ENCODE measurements at regions not wholly inside any gene's neighbourhood (a gene's known extent, or its start where the extent isn't known, plus 50 kb on each side); places are given as distances from the start of the nearest gene placed in this dataset.

- CTCF ChIA-PET: no interaction called here
- POLR2A ChIA-PET (ENCODE audit: unreplicated experiment): no interaction called here
- H3K9me3 ChIP-seq (ENCODE audit: insufficient read depth, low read depth): no peaks in the 10 kb centered on the region
- H3F3A ChIP-seq (ENCODE audit: insufficient read depth, low read depth): no peaks in the 10 kb centered on the region
- H3K4me3 ChIP-seq: no peak overlapping the region
- no peaks in the 10 kb centered on the region for H3K36me3 ChIP-seq (ENCODE audit: low read depth)
- H4K20me1 ChIP-seq (ENCODE audit: insufficient read depth): no peaks in the 10 kb centered on the region
- H3K79me2 ChIP-seq (ENCODE audit: low read depth): no peaks in the 10 kb centered on the region
- intact Hi-C loops (cut with micrococcal nuclease; ENCODE audit: unreplicated experiment): no loop called here
- H3K9me2 ChIP-seq (ENCODE audit: insufficient read depth): no peaks in the 10 kb centered on the region
- H3K27me3 ChIP-seq (ENCODE audit: insufficient read depth, low read depth): peaks cover 82% of the 10 kb centered on the region
- no peak overlapping the region for H3K27ac ChIP-seq
- no peak overlapping the region for H3K4me2 ChIP-seq
- TF ChIP-seq EZH2 (IDR thresholded peaks at IDR 0.05; ENCODE audit: low read depth) (no peak), CTCF (conservative IDR thresholded peaks at IDR 0.05) (no peak)
- H3K4me1 ChIP-seq (replicated peaks; ENCODE audit: insufficient read depth): no peaks in the 10 kb centered on the region
- no peak overlapping the region for H2AFZ ChIP-seq
- BruUV-seq (replicated peaks): no TSS peak
- DNase-seq: no peak
These were observed 316.4 kb downstream of the TEX29 start for GRCh38 chr13:111636804-111637203.

GRCh38 chr13:111637365-111637764, 316.9 kb downstream of the TEX29 start:
- Histone ChIP-seq H3K9me3 (ENCODE audit: insufficient read depth, low read depth) (no peaks in the 10 kb centered on the region), H3K4me1 (replicated peaks; ENCODE audit: insufficient read depth) (no peaks in the 10 kb centered on the region), H3K36me3 (ENCODE audit: low read depth) (no peaks in the 10 kb centered on the region), H3K79me2 (ENCODE audit: low read depth) (no peaks in the 10 kb centered on the region), H2AFZ (no peak overlapping the region), H4K20me1 (ENCODE audit: insufficient read depth) (no peaks in the 10 kb centered on the region), H3K4me2 (no peak overlapping the region), H3K27me3 (ENCODE audit: insufficient read depth, low read depth) (peaks cover 82% of the 10 kb centered on the region), H3K27ac (no peak overlapping the region), H3K4me3 (no peak overlapping the region), H3F3A (ENCODE audit: insufficient read depth, low read depth) (no peaks in the 10 kb centered on the region), H3K9me2 (ENCODE audit: insufficient read depth) (no peaks in the 10 kb centered on the region)
- no peak for DNase-seq
- TF ChIP-seq EZH2 (IDR thresholded peaks at IDR 0.05; ENCODE audit: low read depth) (no peak), CTCF (conservative IDR thresholded peaks at IDR 0.05) (no peak)
- CTCF ChIA-PET: no interaction called here
- no TSS peak for BruUV-seq (replicated peaks)
- POLR2A ChIA-PET (ENCODE audit: unreplicated experiment): no interaction called here
- intact Hi-C loops (cut with micrococcal nuclease; ENCODE audit: unreplicated experiment): no loop called here

GRCh38 chr13:111638233-111638632, 317.8 kb downstream of the TEX29 start:
- H4K20me1 ChIP-seq (ENCODE audit: insufficient read depth): no peaks in the 10 kb centered on the region
- no peaks in the 10 kb centered on the region for H3K79me2 ChIP-seq (ENCODE audit: low read depth)
- no peak overlapping the region for H3K4me3 ChIP-seq
- BruUV-seq (replicated peaks): no TSS peak
- no peaks in the 10 kb centered on the region for H3K36me3 ChIP-seq (ENCODE audit: low read depth)
- no peak overlapping the region for H3K27ac ChIP-seq
- H3F3A ChIP-seq (ENCODE audit: insufficient read depth, low read depth): no peaks in the 10 kb centered on the region
- no peak for TF ChIP-seq CTCF (conservative IDR thresholded peaks at IDR 0.05)
- TF ChIP-seq EZH2 (IDR thresholded peaks at IDR 0.05; ENCODE audit: low read depth): no peak
- H2AFZ ChIP-seq: no peak overlapping the region
- ChIA-PET CTCF (no interaction called here), POLR2A (ENCODE audit: unreplicated experiment) (no interaction called here)
- intact Hi-C loops (cut with micrococcal nuclease; ENCODE audit: unreplicated experiment): no loop called here
- no peak for DNase-seq
- no peaks in the 10 kb centered on the region for H3K9me2 ChIP-seq (ENCODE audit: insufficient read depth)
- H3K9me3 ChIP-seq (ENCODE audit: insufficient read depth, low read depth): no peaks in the 10 kb centered on the region
- H3K4me2 ChIP-seq: no peak overlapping the region
- peaks cover 82% of the 10 kb centered on the region for H3K27me3 ChIP-seq (ENCODE audit: insufficient read depth, low read depth)
- H3K4me1 ChIP-seq (replicated peaks; ENCODE audit: insufficient read depth): no peaks in the 10 kb centered on the region

Measured in PC-9 (cell line).